Coronary artery (tissue), 2 donors: ENCODE measurements at regions not wholly inside any gene's neighbourhood (a gene's known extent, or its start where the extent isn't known, plus 50 kb on each side); places are given as distances from the start of the nearest gene placed in this dataset.

Experiments used
- DNase-seq: peaks from one replicate; pipeline ENCODE4 v3.0.0-alpha.2; 2017; ENCODE audit warnings: low spot score
- H3K27ac ChIP-seq, 2 donors: fragments of 200-600 bp; sonication (generic); one replicate each; pipeline ENCODE4 v1.5.1; 2016 to 2019
- H3K4me3 ChIP-seq: fragments of 200-600 bp; sonication (generic); 2 replicates; pipeline ENCODE4 v1.5.1; 2016; ENCODE audit warnings: mild to moderate bottlenecking, moderate library complexity
- TF ChIP-seq, protein P1 (sequence below): fragments of 200-600 bp; sonication (generic); IDR thresholded peaks from one replicate; pipeline ENCODE4 v1.5.1; 2019; ENCODE audit warnings: antibody characterized with exemption

DNA sequence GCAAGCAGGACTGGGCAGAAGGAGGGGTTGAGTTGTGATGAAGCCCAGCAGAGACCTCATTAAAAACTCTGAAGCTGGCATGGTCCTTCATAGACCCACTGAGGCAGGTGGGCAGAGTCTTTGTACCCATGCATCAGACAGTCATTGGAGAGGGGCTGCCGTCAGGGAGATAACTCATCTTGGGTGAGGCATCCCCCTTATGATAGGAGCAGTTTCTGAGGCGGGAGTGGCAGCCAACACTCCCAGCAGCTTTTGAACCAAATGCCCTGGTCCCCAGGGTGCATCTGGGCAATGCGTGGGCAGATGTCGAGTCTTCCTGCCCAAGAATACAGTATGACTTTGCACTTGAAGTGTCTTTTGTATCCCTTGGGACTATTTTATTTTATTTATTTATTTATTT is 68.1 kb downstream of the HTR5A start:
- no peak for DNase-seq
- TF ChIP-seq, protein P1, sequence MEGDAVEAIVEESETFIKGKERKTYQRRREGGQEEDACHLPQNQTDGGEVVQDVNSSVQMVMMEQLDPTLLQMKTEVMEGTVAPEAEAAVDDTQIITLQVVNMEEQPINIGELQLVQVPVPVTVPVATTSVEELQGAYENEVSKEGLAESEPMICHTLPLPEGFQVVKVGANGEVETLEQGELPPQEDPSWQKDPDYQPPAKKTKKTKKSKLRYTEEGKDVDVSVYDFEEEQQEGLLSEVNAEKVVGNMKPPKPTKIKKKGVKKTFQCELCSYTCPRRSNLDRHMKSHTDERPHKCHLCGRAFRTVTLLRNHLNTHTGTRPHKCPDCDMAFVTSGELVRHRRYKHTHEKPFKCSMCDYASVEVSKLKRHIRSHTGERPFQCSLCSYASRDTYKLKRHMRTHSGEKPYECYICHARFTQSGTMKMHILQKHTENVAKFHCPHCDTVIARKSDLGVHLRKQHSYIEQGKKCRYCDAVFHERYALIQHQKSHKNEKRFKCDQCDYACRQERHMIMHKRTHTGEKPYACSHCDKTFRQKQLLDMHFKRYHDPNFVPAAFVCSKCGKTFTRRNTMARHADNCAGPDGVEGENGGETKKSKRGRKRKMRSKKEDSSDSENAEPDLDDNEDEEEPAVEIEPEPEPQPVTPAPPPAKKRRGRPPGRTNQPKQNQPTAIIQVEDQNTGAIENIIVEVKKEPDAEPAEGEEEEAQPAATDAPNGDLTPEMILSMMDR = no peak
- Histone ChIP-seq H3K4me3 (no peak overlapping the region), H3K27ac (no peak overlapping the region)

GRCh38 chr7:155141562-155141961 is 71.4 kb downstream of the HTR5A start:
- TF ChIP-seq, protein P1 = no peak
- Histone ChIP-seq H3K4me3 (no peak overlapping the region), H3K27ac (no peak overlapping the region)
- DNase-seq = no peak

DNA sequence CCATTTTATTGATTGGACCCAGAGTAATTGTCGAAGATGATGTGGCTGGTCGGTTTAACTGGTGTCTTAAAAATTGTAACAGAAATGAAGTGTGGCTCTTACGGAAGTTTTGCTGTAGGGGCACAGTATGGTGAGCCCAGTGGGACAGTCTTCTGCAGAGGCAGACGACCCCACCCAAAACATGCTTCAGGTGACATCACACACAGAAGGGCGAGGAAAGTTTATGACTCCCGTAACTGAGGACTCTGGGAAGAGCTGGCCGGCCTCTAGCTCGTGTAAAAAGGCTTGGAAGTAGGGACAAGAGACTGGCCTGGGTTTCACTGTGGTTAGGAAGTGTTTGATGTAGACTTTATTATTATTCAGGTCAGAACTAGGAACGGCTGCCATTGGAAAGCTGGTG is 73.3 kb downstream of the HTR5A start:
- H3K4me3 ChIP-seq = no peak overlapping the region
- TF ChIP-seq, protein P1 = no peak
- DNase-seq = no peak
- H3K27ac ChIP-seq = no peak overlapping the region

- Histone ChIP-seq H3K4me3 (no peak overlapping the region), H3K27ac (no peak overlapping the region)
- TF ChIP-seq, protein P1 = no peak
- DNase-seq = no peak
Observed at GRCh38 chr7:155144371-155144770, 74.2 kb downstream of the HTR5A start.

DNA sequence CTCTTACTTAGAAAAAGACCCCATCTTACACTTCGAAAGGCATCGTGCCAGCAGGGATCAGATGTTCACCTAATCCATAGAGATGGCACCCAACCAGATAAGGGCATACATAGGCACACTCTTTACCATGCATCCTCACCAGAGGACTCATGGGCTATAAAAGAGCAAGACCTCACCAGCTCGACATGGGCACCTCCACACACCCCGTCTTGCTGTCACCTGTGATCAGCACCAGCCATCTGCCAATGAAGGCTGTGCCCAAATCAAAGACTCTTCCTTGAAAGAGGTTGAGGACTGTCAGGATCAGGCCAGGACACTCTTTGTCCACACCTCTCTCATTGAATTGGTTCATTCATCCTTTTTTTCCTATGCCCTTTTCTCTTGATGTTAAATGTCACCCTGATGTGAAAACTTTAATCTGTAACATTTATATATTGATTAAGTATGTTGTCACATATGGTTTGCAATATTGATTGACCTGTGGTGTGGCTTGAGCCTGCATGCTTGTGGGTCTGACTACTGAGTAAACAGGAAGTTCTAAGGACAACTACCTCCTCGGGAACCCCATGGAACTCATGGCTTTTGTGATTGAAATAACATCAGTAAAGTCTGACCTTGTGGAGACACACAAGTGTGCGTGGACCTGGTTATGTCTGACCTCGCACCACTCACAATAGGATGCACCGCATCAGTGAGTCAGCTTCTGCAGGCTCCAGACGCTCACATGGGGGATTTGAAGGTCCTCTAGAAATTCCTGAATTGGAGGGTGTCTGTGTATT is 75.5 kb downstream of the HTR5A start:
- H3K27ac ChIP-seq = no peak overlapping the region
- DNase-seq = no peak
- H3K4me3 ChIP-seq = no peak overlapping the region
- TF ChIP-seq, protein P1 = no peak

DNA sequence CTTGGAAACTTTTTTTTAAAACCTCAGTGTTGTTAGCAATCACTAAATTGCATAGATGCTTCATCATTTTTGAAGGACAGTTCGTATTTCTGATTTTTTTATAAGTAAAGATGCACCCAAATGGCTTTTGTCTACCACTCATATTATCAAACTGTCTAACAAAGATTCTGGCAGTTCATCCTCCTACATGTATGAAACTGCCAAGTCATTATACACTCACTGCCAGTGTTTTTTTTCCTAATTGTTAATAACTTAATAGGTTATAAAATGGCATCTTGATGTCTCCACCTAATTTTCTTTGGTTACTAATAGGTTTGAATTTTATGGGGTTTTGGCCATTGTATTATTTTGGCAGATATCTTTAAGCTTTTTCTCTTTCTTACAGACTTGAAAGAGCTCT is 77.0 kb downstream of the HTR5A start:
- no peak for DNase-seq
- TF ChIP-seq, protein P1 = no peak
- Histone ChIP-seq H3K27ac (no peak overlapping the region), H3K4me3 (no peak overlapping the region)

DNA sequence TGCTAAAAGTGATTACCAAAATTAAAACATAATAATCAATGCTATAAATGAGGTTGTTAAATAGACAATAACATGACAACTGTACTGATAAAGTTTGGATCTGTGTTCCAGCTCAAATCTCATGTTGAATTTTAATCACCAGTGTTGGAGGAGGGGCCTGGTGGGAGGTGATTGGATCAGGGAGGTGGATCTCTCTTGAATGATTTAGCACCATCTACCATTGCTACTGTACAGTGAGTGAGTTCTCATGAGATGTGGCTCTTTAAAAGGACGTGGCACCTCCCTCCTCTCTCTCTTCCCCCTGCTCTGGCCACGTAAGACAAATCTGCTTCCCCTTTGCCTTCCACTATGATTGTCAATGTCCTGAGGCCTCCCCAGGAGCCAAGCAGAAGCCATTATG is 77.5 kb downstream of the HTR5A start:
- TF ChIP-seq, protein P1 = no peak
- no peak overlapping the region for H3K27ac ChIP-seq
- no peak for DNase-seq
- no peak overlapping the region for H3K4me3 ChIP-seq
